Neutrophil (primary cell): ENCODE measurements at regions not wholly inside any gene's neighbourhood (a gene's known extent, or its start where the extent isn't known, plus 50 kb on each side); places are given as distances from the start of the nearest gene placed in this dataset.

Experiments
- H3K27ac ChIP-seq: fragments of 200-600 bp; sonication (generic); 2 replicates; pipeline ENCODE4 v1.5.1; 2016; ENCODE audit warnings: mild to moderate bottlenecking, moderate library complexity
- H3K27me3 ChIP-seq: fragments of 200-600 bp; sonication (generic); 2 replicates; pipeline ENCODE4 v1.6.0; 2016; ENCODE audit warnings: mild to moderate bottlenecking
- H3K36me3 ChIP-seq: fragments of 200-600 bp; sonication (generic); 2 replicates; pipeline ENCODE4 v1.5.1; 2017
- H3K4me1 ChIP-seq, 2 experiments: fragments of 200-600 bp in 1 of 2; sonication (generic) in 1 of 2; 1 replicate in 1 of 2; 2 replicates in 1 of 2; pipeline versions ENCODE4 v1.5.1 to v1.6.1; 2013 to 2016; ENCODE audit warnings: low read depth in 1 of 2, low read length in 1 of 2, mild to moderate bottlenecking in 1 of 2, moderate library complexity in 1 of 2; ENCODE audit not compliant: control insufficient read depth in 1 of 2, insufficient read depth in 1 of 2
- H3K4me3 ChIP-seq, 2 experiments: fragments of 200-600 bp in 1 of 2; sonication (generic) in 1 of 2; 1 replicate in 1 of 2; 2 replicates in 1 of 2; pipeline ENCODE4 v1.5.1; 2013 to 2016; ENCODE audit warnings: low read depth in 1 of 2, low read length in 1 of 2, mild to moderate bottlenecking in 1 of 2, moderate library complexity in 1 of 2
- H3K9me3 ChIP-seq: fragments of 200-600 bp; sonication (generic); 2 replicates; pipeline ENCODE4 v1.5.1; 2016
- TF ChIP-seq, protein P1 (sequence below): fragments of 200-600 bp; sonication (generic); IDR thresholded peaks from 2 replicates; pipeline ENCODE4 v1.5.1; 2016; ENCODE audit warnings: antibody characterized with exemption

DNA sequence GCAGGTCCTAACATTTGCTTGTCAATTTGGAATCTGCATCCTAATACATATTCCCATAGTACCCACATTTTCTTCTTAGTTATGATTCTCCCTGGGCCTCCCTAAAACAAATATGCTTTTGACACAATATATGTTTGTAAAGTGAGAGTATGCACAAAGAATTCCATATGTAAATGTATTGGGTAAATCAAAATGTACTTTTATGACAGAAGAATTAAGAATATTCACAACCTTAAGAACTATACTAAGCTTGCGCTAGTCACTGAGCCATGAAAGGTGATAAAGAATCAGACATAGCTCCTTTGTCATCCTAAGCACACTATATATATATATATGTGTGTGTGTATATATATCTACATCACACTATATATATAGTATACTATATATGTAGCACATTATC lies 438.5 kb downstream of the ACTL7B start:
- H3K4me1 ChIP-seq = peaks cover 0 to 12% of the 10 kb centered on the region in 2 experiments
- TF ChIP-seq, protein P1, sequence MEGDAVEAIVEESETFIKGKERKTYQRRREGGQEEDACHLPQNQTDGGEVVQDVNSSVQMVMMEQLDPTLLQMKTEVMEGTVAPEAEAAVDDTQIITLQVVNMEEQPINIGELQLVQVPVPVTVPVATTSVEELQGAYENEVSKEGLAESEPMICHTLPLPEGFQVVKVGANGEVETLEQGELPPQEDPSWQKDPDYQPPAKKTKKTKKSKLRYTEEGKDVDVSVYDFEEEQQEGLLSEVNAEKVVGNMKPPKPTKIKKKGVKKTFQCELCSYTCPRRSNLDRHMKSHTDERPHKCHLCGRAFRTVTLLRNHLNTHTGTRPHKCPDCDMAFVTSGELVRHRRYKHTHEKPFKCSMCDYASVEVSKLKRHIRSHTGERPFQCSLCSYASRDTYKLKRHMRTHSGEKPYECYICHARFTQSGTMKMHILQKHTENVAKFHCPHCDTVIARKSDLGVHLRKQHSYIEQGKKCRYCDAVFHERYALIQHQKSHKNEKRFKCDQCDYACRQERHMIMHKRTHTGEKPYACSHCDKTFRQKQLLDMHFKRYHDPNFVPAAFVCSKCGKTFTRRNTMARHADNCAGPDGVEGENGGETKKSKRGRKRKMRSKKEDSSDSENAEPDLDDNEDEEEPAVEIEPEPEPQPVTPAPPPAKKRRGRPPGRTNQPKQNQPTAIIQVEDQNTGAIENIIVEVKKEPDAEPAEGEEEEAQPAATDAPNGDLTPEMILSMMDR = no peak

DNA sequence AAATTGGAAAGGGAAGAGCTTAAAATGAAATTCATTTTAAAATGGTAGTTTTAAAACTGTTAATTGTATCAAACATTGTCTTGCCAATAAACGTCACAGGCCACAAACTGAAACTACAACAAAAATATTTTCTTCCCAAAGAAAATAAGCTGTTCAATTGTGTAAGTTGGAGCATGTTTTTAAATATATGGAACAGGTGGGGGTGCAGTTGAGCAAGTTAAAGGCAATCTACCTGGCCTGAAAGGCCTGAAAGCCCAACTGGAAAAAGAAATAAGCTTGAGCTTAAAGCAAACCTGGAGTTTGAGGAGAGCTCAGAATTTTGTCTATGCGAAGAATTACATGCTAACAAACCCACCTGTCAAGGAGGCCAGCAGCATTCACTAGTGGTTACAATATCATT lies 439.5 kb downstream of the ACTL7B start:
- peaks cover 0 to 12% of the 10 kb centered on the region in 2 experiments for H3K4me1 ChIP-seq
- H3K27ac ChIP-seq = no peak overlapping the region
- H3K4me3 ChIP-seq = no peak overlapping the region
- H3K9me3 ChIP-seq = no peaks in the 10 kb centered on the region
- TF ChIP-seq, protein P1 = no peak
- H3K27me3 ChIP-seq = no peaks in the 10 kb centered on the region
- no peaks in the 10 kb centered on the region for H3K36me3 ChIP-seq

More for the DNA sequence above, 438.5 kb downstream of the ACTL7B start:
- Histone ChIP-seq H3K9me3 (no peaks in the 10 kb centered on the region), H3K27me3 (no peaks in the 10 kb centered on the region), H3K27ac (no peak overlapping the region), H3K4me3 (no peak overlapping the region), H3K36me3 (no peaks in the 10 kb centered on the region)

DNA sequence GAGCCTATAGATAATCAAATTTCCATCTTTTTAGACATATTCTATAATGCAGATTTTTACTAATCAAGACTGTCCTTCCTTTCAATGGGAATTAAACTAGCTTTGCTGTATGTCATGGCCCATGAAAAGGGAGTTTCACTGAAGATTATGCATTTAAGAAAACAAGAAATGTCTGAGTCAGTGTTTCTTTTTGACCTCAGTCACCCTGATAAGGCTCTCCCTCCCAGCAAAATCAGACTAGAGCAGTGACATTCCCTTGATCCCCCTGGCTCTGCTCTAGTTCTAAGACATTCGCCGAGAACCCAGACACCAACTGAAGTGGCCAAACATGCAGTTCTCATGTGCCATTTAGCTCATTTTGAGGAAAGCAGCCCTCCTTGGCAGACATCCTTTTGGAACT lies 442.0 kb downstream of the ACTL7B start:
- Histone ChIP-seq H3K36me3 (no peaks in the 10 kb centered on the region), H3K4me1 (peaks cover 0 to 12% of the 10 kb centered on the region in 2 experiments)

DNA sequence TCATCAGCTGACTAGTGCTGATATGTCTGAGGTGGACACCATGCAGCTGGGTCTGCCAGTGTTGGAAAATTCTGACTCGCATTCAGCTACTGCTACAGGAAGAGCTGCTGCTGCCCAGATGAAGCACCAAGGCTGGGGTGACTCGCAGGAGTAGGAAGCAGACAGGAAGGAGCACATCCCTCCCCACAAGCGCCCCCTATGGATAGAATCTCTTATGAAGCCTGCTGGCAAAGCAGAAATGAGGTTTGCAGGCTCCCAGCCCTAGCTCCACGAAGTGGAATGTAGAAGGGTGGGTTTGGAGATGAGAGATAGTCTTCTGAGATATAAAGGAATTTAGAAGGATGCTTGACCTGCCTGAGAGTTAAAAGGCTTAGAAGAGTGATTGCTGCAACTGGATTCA lies 443.0 kb downstream of the ACTL7B start:
- TF ChIP-seq, protein P1 = no peak
- Histone ChIP-seq H3K4me3 (no peak overlapping the region), H3K36me3 (no peaks in the 10 kb centered on the region), H3K27me3 (no peaks in the 10 kb centered on the region), H3K9me3 (no peaks in the 10 kb centered on the region), H3K27ac (no peak overlapping the region), H3K4me1 (peaks cover 0 to 12% of the 10 kb centered on the region in 2 experiments)

More for the DNA sequence above, 442.0 kb downstream of the ACTL7B start:
- no peak overlapping the region for H3K27ac ChIP-seq
- TF ChIP-seq, protein P1 = no peak
- no peaks in the 10 kb centered on the region for H3K27me3 ChIP-seq
- H3K9me3 ChIP-seq = no peaks in the 10 kb centered on the region
- H3K4me3 ChIP-seq = no peak overlapping the region

DNA sequence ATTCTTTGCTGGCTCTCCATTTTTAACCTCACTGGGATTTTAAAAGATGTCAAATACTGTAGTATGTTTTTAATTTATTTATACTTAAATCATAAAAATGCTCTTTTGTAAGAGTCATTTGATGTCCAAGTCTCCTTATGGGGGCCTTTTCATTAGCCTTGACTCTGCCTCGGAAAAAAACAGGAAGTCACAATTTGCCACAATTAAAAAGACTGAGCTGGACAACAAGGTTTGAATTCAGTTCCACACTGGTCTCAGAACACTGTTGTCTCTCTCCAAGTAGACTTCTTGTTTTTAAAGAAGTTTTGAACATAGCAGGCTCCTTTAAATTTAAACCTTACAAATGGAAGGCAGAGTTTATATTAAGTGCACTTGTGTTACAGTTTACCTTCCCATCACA lies 444.2 kb downstream of the ACTL7B start:
- H3K4me3 ChIP-seq = no peak overlapping the region
- H3K27me3 ChIP-seq = no peaks in the 10 kb centered on the region
- H3K9me3 ChIP-seq = no peaks in the 10 kb centered on the region
- no peak overlapping the region for H3K27ac ChIP-seq
- TF ChIP-seq, protein P1 = no peak
- peaks cover 0 to 12% of the 10 kb centered on the region in 2 experiments for H3K4me1 ChIP-seq
- H3K36me3 ChIP-seq = no peaks in the 10 kb centered on the region

DNA sequence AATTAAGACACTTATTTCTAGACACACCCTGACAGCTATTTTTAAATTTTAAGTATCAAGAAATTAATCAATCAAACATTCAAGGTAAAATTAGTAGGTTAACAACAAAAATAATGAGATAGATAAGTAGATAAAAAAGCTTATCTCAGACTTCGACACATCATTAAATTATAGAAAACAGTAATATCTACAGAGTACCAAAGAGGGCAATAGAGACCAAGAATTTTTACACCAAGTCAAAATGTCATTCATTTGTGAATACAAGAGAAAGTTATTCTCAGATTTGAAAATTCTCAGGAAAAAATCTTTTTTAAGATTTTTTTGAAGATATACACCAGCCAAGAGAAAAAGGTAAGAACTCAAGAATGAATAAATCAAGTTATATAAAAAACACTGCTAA lies 445.6 kb downstream of the ACTL7B start:
- Histone ChIP-seq H3K27ac (no peak overlapping the region), H3K36me3 (no peaks in the 10 kb centered on the region), H3K27me3 (no peaks in the 10 kb centered on the region), H3K9me3 (no peaks in the 10 kb centered on the region), H3K4me3 (no peak overlapping the region), H3K4me1 (peaks cover 0 to 12% of the 10 kb centered on the region in 2 experiments)
- TF ChIP-seq, protein P1 = no peak
